ENCODE measurements at regions not wholly inside any gene's neighbourhood (a gene's known extent, or its start where the extent isn't known, plus 50 kb on each side); places are given as distances from the start of the nearest gene placed in this dataset.

GRCh38 chr2:42864222-42864621 is 71.8 kb upstream of the HAAO start:
- Mint-ChIP-seq H3K4me3 (ENCODE audit: unreplicated experiment) (no peak overlapping the region), H3K4me1 (ENCODE audit: low read depth) (peaks cover 7% of the 10 kb centered on the region), H3K27me3 (ENCODE audit: low read depth) (no peaks in the 10 kb centered on the region), H3K36me3 (ENCODE audit: low read depth) (peaks cover 8% of the 10 kb centered on the region), H3K27ac (ENCODE audit: unreplicated experiment) (no peak overlapping the region), H3K9me3 (ENCODE audit: low read depth) (peaks cover 10% of the 10 kb centered on the region)
- no peak for TF ChIP-seq CTCF (IDR thresholded peaks at IDR 0.05)
- DNase-seq (ENCODE audit: low spot score) = no peak

- Mint-ChIP-seq H3K4me3 (ENCODE audit: unreplicated experiment) (no peak overlapping the region), H3K9me3 (ENCODE audit: low read depth) (peaks cover 7% of the 10 kb centered on the region)
These were observed 71.4 kb upstream of the HAAO start for GRCh38 chr2:42863751-42864150.

GRCh38 chr2:42863320-42863719 is 70.9 kb upstream of the HAAO start:
- H3K4me1 Mint-ChIP-seq (ENCODE audit: low read depth) = peaks cover 10% of the 10 kb centered on the region
- no peak for TF ChIP-seq CTCF (IDR thresholded peaks at IDR 0.05)
- H3K27ac Mint-ChIP-seq (ENCODE audit: unreplicated experiment) = no peak overlapping the region
- peaks cover 5% of the 10 kb centered on the region for H3K9me3 Mint-ChIP-seq (ENCODE audit: low read depth)
- H3K36me3 Mint-ChIP-seq (ENCODE audit: low read depth) = peaks cover 1% of the 10 kb centered on the region
- no peak for DNase-seq (ENCODE audit: low spot score)
- H3K27me3 Mint-ChIP-seq (ENCODE audit: low read depth) = no peaks in the 10 kb centered on the region
- no peak overlapping the region for H3K4me3 Mint-ChIP-seq (ENCODE audit: unreplicated experiment)

More at GRCh38 chr2:42863751-42864150, 71.4 kb upstream of the HAAO start:
- Mint-ChIP-seq H3K4me1 (ENCODE audit: low read depth) (peaks cover 9% of the 10 kb centered on the region), H3K27me3 (ENCODE audit: low read depth) (no peaks in the 10 kb centered on the region), H3K36me3 (ENCODE audit: low read depth) (peaks cover 4% of the 10 kb centered on the region), H3K27ac (ENCODE audit: unreplicated experiment) (no peak overlapping the region)
- DNase-seq (ENCODE audit: low spot score) = no peak
- no peak for TF ChIP-seq CTCF (IDR thresholded peaks at IDR 0.05)

- H3K27ac Mint-ChIP-seq (ENCODE audit: unreplicated experiment) = no peak overlapping the region
- no peak for DNase-seq (ENCODE audit: low spot score)
- H3K4me1 Mint-ChIP-seq (ENCODE audit: low read depth) = peaks cover 10% of the 10 kb centered on the region
- TF ChIP-seq CTCF (IDR thresholded peaks at IDR 0.05) = no peak
- no peaks in the 10 kb centered on the region for H3K27me3 Mint-ChIP-seq (ENCODE audit: low read depth)
- H3K4me3 Mint-ChIP-seq (ENCODE audit: unreplicated experiment) = no peak overlapping the region
- peaks cover 4% of the 10 kb centered on the region for H3K36me3 Mint-ChIP-seq (ENCODE audit: low read depth)
- peaks cover 5% of the 10 kb centered on the region for H3K9me3 Mint-ChIP-seq (ENCODE audit: low read depth)
These were observed 70.3 kb upstream of the HAAO start for GRCh38 chr2:42862669-42863185.

GRCh38 chr2:42861321-42861720 is 68.9 kb upstream of the HAAO start:
- Mint-ChIP-seq H3K9me3 (ENCODE audit: low read depth) (peaks cover 5% of the 10 kb centered on the region), H3K27me3 (ENCODE audit: low read depth) (no peaks in the 10 kb centered on the region), H3K27ac (ENCODE audit: unreplicated experiment) (no peak overlapping the region), H3K4me1 (ENCODE audit: low read depth) (peaks cover 13% of the 10 kb centered on the region), H3K36me3 (ENCODE audit: low read depth) (peaks cover 4% of the 10 kb centered on the region), H3K4me3 (ENCODE audit: unreplicated experiment) (no peak overlapping the region)
- TF ChIP-seq CTCF (IDR thresholded peaks at IDR 0.05) = no peak
- DNase-seq (ENCODE audit: low spot score) = no peak
